GM18505 (cell line): ENCODE measurements at regions not wholly inside any gene's neighbourhood (a gene's known extent, or its start where the extent isn't known, plus 50 kb on each side); places are given as distances from the start of the nearest gene placed in this dataset.

Experiments
- ATAC-seq: cut with Tn5 transposase; IDR thresholded peaks from one replicate; pipeline ENCODE4 v1.9.1; 2021; ENCODE audit not compliant: unreplicated experiment
- POLR2A ChIP-seq: IDR thresholded peaks from 4 replicates; pipeline ENCODE4 v1.6.1; 2011; ENCODE audit warnings: borderline replicate concordance; ENCODE audit not compliant: insufficient read depth, insufficient read length; ENCODE audit errors: extremely low read depth

GRCh38 chr16:80404847-80405246 is 135.9 kb upstream of the DYNLRB2 start:
- no peak for ATAC-seq
- TF ChIP-seq POLR2A: no peak

GRCh38 chr16:80403894-80404293 is 136.9 kb upstream of the DYNLRB2 start:
- ATAC-seq: no peak
- TF ChIP-seq POLR2A: no peak

- ATAC-seq: no peak
- no peak for TF ChIP-seq POLR2A
Measured at GRCh38 chr16:80390871-80391489, 149.8 kb upstream of the DYNLRB2 start.

GRCh38 chr16:80390046-80390445 is 150.7 kb upstream of the DYNLRB2 start:
- ATAC-seq: no peak
- TF ChIP-seq POLR2A: no peak

GRCh38 chr16:80389338-80389737 is 151.5 kb upstream of the DYNLRB2 start:
- TF ChIP-seq POLR2A: no peak

GRCh38 chr16:80387318-80387921 is 153.4 kb upstream of the DYNLRB2 start:
- no peak for TF ChIP-seq POLR2A
- no peak for ATAC-seq

More at GRCh38 chr16:80389338-80389737, 151.5 kb upstream of the DYNLRB2 start:
- ATAC-seq: no peak

GRCh38 chr16:80384862-80385261 is 155.9 kb upstream of the DYNLRB2 start:
- ATAC-seq: no peak
- TF ChIP-seq POLR2A: no peak

GRCh38 chr16:80380514-80380913 is 160.3 kb upstream of the DYNLRB2 start:
- TF ChIP-seq POLR2A: no peak

GRCh38 chr16:80377096-80377956 is 163.5 kb upstream of the DYNLRB2 start:
- no peak for ATAC-seq
- no peak for TF ChIP-seq POLR2A

More at GRCh38 chr16:80380514-80380913, 160.3 kb upstream of the DYNLRB2 start:
- ATAC-seq: no peak

GRCh38 chr16:80375973-80376372 is 164.8 kb upstream of the DYNLRB2 start:
- TF ChIP-seq POLR2A: no peak
- no peak for ATAC-seq

GRCh38 chr16:80375513-80375912 is 165.3 kb upstream of the DYNLRB2 start:
- no peak for TF ChIP-seq POLR2A
- ATAC-seq: no peak

GRCh38 chr16:80372341-80372740 is 168.5 kb upstream of the DYNLRB2 start:
- no peak for TF ChIP-seq POLR2A
- no peak for ATAC-seq

GRCh38 chr16:80369138-80369958 is 171.4 kb upstream of the DYNLRB2 start:
- ATAC-seq: no peak
- TF ChIP-seq POLR2A: no peak
